Prostate gland (tissue), 2 donors: ENCODE measurements at regions not wholly inside any gene's neighbourhood (a gene's known extent, or its start where the extent isn't known, plus 50 kb on each side); places are given as distances from the start of the nearest gene placed in this dataset.
"Not testable (repeated sequence)": the region's sequence is repeated elsewhere in the genome, so short reads cannot be mapped to it uniquely, and the experiment has no call there.

ENCODE experiments used
- DNase-seq: peaks from one replicate; pipeline ENCODE4 v3.0.0-alpha.2; 2019; ENCODE audit warnings: low spot score
- H3K27ac ChIP-seq, 2 donors: fragments of 200-600 bp; sonication (generic); 2 replicates each; pipeline ENCODE4 v1.5.1; 2017 to 2019
- H3K27me3 ChIP-seq: fragments of 200-600 bp; sonication (generic); replicated peaks from 2 replicates; pipeline ENCODE4 v1.5.1; 2019; ENCODE audit not compliant: insufficient read depth
- H3K36me3 ChIP-seq, 2 donors: fragments of 200-600 bp; sonication (generic); 1 replicate in 1 of 2; 2 replicates in 1 of 2; pipeline versions ENCODE4 v1.5.1 to v1.8.1; 2017 to 2019
- H3K4me1 ChIP-seq: fragments of 200-600 bp; sonication (generic); replicated peaks from 2 replicates; pipeline ENCODE4 v1.5.1; 2019
- H3K4me3 ChIP-seq, 2 donors: fragments of 200-600 bp; sonication (generic); 2 replicates each; pipeline ENCODE4 v1.5.1; 2017 to 2019
- H3K9me3 ChIP-seq: fragments of 200-600 bp; sonication (generic); 2 replicates; pipeline ENCODE4 v1.5.1; 2017
- CTCF ChIP-seq, 4 experiments: fragments of 200-600 bp in 2 of 4; fragments of 450-650 bp in 2 of 4; sonication (generic) in 2 of 4; IDR thresholded peaks; 1 replicate in 3 of 4; 2 replicates in 1 of 4; pipeline ENCODE4 v1.5.1; 2016 to 2019; ENCODE audit warnings: antibody characterized with exemption in 4 of 4, mild to moderate bottlenecking in 2 of 4, moderate library complexity in 2 of 4
- POLR2A ChIP-seq: fragments of 450-650 bp; IDR thresholded peaks from one replicate; pipeline ENCODE4 v1.6.1; 2016; ENCODE audit warnings: antibody characterized with exemption, mild to moderate bottlenecking
- POLR2AphosphoS5 ChIP-seq: sonication (generic); formaldehyde crosslinking; IDR thresholded peaks from one replicate; pipeline ENCODE4 v1.6.1; 2017; ENCODE audit warnings: antibody characterized with exemption
- WGBS: methylation state at CpG from one replicate; pipeline ENCODE4 v1.1.5; 2018; 5-methylcytosine and 5-hydroxymethylcytosine counted together
- intact Hi-C: fragments of 100-400 bp; cut with DNase I; formaldehyde crosslinking; loops from one replicate; pipeline ENCODE4 v1.14.2; 2022

GRCh38 chr12:89227774-89228173, 124.5 kb downstream of the DUSP6 start:
- intact Hi-C loops: no loop called here
- 94% methylated on average over 2 of the region's 2 CpGs for WGBS
- no peaks in the 10 kb centered on the region for H3K4me1 ChIP-seq

GRCh38 chr12:89225808-89226411, 126.4 kb downstream of the DUSP6 start:
- Histone ChIP-seq H3K4me1 (no peaks in the 10 kb centered on the region), H3K27ac (peak overlapping the region; percentile 2 to 29), H3K36me3 (no peaks in the 10 kb centered on the region), H3K4me3 (no peak overlapping the region), H3K9me3 (no peaks in the 10 kb centered on the region), H3K27me3 (no peaks in the 10 kb centered on the region)
- DNase-seq: peak; percentile 91
- intact Hi-C loops: no loop called here
- 28% methylated on average over 3 of the region's 3 CpGs for WGBS
- TF ChIP-seq POLR2AphosphoS5: peak; percentile 96
- TF ChIP-seq CTCF (IDR thresholded peaks at IDR 0.05): no peak

More at GRCh38 chr12:89227774-89228173, 124.5 kb downstream of the DUSP6 start:
- H3K27me3 ChIP-seq: no peaks in the 10 kb centered on the region
- no peak for DNase-seq
- TF ChIP-seq POLR2AphosphoS5 (no peak), POLR2A (no peak), CTCF (IDR thresholded peaks at IDR 0.05) (no peak)
- H3K9me3 ChIP-seq: no peaks in the 10 kb centered on the region
- H3K27ac ChIP-seq: no peak overlapping the region
- H3K36me3 ChIP-seq: no peaks in the 10 kb centered on the region
- H3K4me3 ChIP-seq: no peak overlapping the region

GRCh38 chr12:89225401-89225800, 126.9 kb downstream of the DUSP6 start:
- Histone ChIP-seq H3K4me1 (no peaks in the 10 kb centered on the region), H3K4me3 (no peak overlapping the region), H3K27me3 (no peaks in the 10 kb centered on the region), H3K36me3 (no peaks in the 10 kb centered on the region), H3K9me3 (no peaks in the 10 kb centered on the region), H3K27ac (peak overlapping the region; percentile 2 to 29)
- no peak for DNase-seq
- intact Hi-C loops: no loop called here
- WGBS: 72% methylated on average over 5 of the region's 5 CpGs
- no peak for TF ChIP-seq POLR2A
- TF ChIP-seq CTCF (IDR thresholded peaks at IDR 0.05): no peak
- TF ChIP-seq POLR2AphosphoS5: no peak

GRCh38 chr12:89222580-89222979, 129.7 kb downstream of the DUSP6 start:
- H3K9me3 ChIP-seq, H3K36me3 ChIP-seq, intact Hi-C loops, DNase-seq, H3K27me3 ChIP-seq, H3K27ac ChIP-seq, H3K4me3 ChIP-seq, H3K4me1 ChIP-seq: not testable (repeated sequence)
- WGBS: 77% methylated on average over 3 of the region's 3 CpGs

GRCh38 chr12:89217472-89217871, 134.8 kb downstream of the DUSP6 start:
- DNase-seq: no peak
- Histone ChIP-seq H3K4me1 (no peaks in the 10 kb centered on the region), H3K27me3 (no peaks in the 10 kb centered on the region), H3K4me3 (no peak overlapping the region), H3K27ac (no peak overlapping the region), H3K36me3 (no peaks in the 10 kb centered on the region), H3K9me3 (no peaks in the 10 kb centered on the region)
- no peak for TF ChIP-seq CTCF (IDR thresholded peaks at IDR 0.05)
- no peak for TF ChIP-seq POLR2AphosphoS5
- intact Hi-C loops: no loop called here
- 56% methylated on average over 2 of the region's 2 CpGs for WGBS
